ENCODE measurements at regions not wholly inside any gene's neighbourhood (a gene's known extent, or its start where the extent isn't known, plus 50 kb on each side); places are given as distances from the start of the nearest gene placed in this dataset.

DNA sequence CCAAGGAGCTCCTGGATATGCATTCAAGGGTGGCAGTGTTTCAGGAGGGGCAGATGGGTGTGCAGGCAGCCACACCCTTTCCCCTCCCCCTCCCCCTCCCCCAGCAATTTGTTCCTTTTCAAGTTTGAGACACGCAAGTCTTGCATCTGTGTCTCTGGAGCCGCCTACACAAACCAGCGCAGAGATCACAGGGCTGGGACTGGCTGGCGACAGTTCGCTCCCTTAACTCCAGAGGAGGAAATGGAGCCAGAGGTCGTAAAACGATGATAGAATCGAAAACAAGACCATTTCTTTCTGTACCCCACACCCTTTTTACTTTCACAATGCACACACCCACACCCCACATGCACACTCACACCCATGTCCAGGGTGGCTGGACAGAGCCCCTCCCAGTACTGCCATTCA lies 163.1 kb downstream of the LY86 start:
- TF ChIP-seq POLR2A (IDR thresholded peaks at IDR 0.05): no peak
- TF ChIP-seq, protein P1, sequence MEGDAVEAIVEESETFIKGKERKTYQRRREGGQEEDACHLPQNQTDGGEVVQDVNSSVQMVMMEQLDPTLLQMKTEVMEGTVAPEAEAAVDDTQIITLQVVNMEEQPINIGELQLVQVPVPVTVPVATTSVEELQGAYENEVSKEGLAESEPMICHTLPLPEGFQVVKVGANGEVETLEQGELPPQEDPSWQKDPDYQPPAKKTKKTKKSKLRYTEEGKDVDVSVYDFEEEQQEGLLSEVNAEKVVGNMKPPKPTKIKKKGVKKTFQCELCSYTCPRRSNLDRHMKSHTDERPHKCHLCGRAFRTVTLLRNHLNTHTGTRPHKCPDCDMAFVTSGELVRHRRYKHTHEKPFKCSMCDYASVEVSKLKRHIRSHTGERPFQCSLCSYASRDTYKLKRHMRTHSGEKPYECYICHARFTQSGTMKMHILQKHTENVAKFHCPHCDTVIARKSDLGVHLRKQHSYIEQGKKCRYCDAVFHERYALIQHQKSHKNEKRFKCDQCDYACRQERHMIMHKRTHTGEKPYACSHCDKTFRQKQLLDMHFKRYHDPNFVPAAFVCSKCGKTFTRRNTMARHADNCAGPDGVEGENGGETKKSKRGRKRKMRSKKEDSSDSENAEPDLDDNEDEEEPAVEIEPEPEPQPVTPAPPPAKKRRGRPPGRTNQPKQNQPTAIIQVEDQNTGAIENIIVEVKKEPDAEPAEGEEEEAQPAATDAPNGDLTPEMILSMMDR (IDR thresholded peaks at IDR 0.05): no peak

All from esophagus squamous epithelium (tissue), 4 donors.